Astrocyte (in vitro differentiated cells and primary cell): ENCODE measurements at regions not wholly inside any gene's neighbourhood (a gene's known extent, or its start where the extent isn't known, plus 50 kb on each side); places are given as distances from the start of the nearest gene placed in this dataset.

Experiments used
- DNase-seq: peaks from one replicate; pipeline ENCODE4 v3.0.0-alpha.2; 2010; ENCODE audit warnings: low read depth
- FAIRE-seq: peaks from 2 replicates; lab custom pipeline; 2011; peaks lifted over from hg19 to GRCh38; lab: Jason Lieb, UNC
- H2AFZ ChIP-seq: 2 replicates; pipeline ENCODE4 v1.6.0; 2012; ENCODE audit warnings: low read depth, low read length, inconsistent platforms
- H3K27ac ChIP-seq: 2 replicates; pipeline ENCODE4 v1.5.1; 2011; ENCODE audit warnings: low read depth, low read length, inconsistent platforms
- H3K27me3 ChIP-seq: 2 replicates; pipeline ENCODE4 v1.6.0; 2011; ENCODE audit warnings: low read length, inconsistent platforms; ENCODE audit not compliant: insufficient read depth
- H3K36me3 ChIP-seq: 2 replicates; pipeline ENCODE4 v1.5.1; 2011; ENCODE audit warnings: low read length, inconsistent platforms; ENCODE audit not compliant: insufficient read depth
- H3K4me1 ChIP-seq: 2 replicates; pipeline ENCODE4 v1.5.1; 2011; ENCODE audit warnings: low read length, inconsistent platforms; ENCODE audit not compliant: insufficient read depth
- H3K4me2 ChIP-seq: 2 replicates; pipeline ENCODE4 v1.6.0; 2012; ENCODE audit warnings: low read length, inconsistent platforms
- H3K4me3 ChIP-seq: 2 replicates; pipeline ENCODE4 v1.5.1; 2011; ENCODE audit warnings: low read depth, mild to moderate bottlenecking, low read length, inconsistent platforms; ENCODE audit not compliant: insufficient read depth
- H3K79me2 ChIP-seq: 2 replicates; pipeline ENCODE4 v1.6.0; 2012; ENCODE audit warnings: mild to moderate bottlenecking, low read length, inconsistent platforms; ENCODE audit not compliant: insufficient read depth
- H3K9ac ChIP-seq: 2 replicates; pipeline ENCODE4 v1.6.0; 2012; ENCODE audit warnings: mild to moderate bottlenecking, low read length, inconsistent platforms
- H3K9me3 ChIP-seq: 2 replicates; pipeline ENCODE4 v1.5.1; 2012; ENCODE audit warnings: low read depth, mild to moderate bottlenecking, low read length, inconsistent platforms; ENCODE audit not compliant: insufficient read depth
- H4K20me1 ChIP-seq: 2 replicates; pipeline ENCODE4 v1.6.0; 2012; ENCODE audit warnings: low read length, inconsistent platforms; ENCODE audit not compliant: insufficient read depth
- H3K27ac Mint-ChIP-seq: one replicate; pipeline ENCODE4 v1.8.0; 2021; ENCODE audit warnings: mild to moderate bottlenecking, mixed read lengths; ENCODE audit not compliant: unreplicated experiment
- H3K27me3 Mint-ChIP-seq: one replicate; pipeline ENCODE4 v1.8.0; 2021; ENCODE audit warnings: low read depth, mixed read lengths; ENCODE audit not compliant: unreplicated experiment
- H3K36me3 Mint-ChIP-seq: one replicate; pipeline ENCODE4 v1.8.0; 2021; ENCODE audit warnings: low read depth, mixed read lengths; ENCODE audit not compliant: unreplicated experiment
- H3K4me1 Mint-ChIP-seq: one replicate; pipeline ENCODE4 v1.8.0; 2021; ENCODE audit warnings: low read depth, mixed read lengths; ENCODE audit not compliant: unreplicated experiment
- H3K4me3 Mint-ChIP-seq: one replicate; pipeline ENCODE4 v1.8.0; 2021; ENCODE audit warnings: mild to moderate bottlenecking, moderate library complexity, mixed read lengths; ENCODE audit not compliant: unreplicated experiment
- H3K9me3 Mint-ChIP-seq: one replicate; pipeline ENCODE4 v1.8.0; 2021; ENCODE audit warnings: mild to moderate bottlenecking, mixed read lengths; ENCODE audit not compliant: unreplicated experiment
- EZH2 ChIP-seq: IDR thresholded peaks from 2 replicates; pipeline ENCODE4 v1.6.1; 2012; ENCODE audit warnings: mild to moderate bottlenecking, low read length, inconsistent platforms; ENCODE audit not compliant: insufficient read depth
- TF ChIP-seq, protein P1 (sequence below): IDR thresholded peaks from 2 replicates; pipeline ENCODE4 v1.5.1; 2011; ENCODE audit warnings: low read depth, mild to moderate bottlenecking, inconsistent platforms, low read length, moderate library complexity; ENCODE audit not compliant: insufficient read depth

DNA sequence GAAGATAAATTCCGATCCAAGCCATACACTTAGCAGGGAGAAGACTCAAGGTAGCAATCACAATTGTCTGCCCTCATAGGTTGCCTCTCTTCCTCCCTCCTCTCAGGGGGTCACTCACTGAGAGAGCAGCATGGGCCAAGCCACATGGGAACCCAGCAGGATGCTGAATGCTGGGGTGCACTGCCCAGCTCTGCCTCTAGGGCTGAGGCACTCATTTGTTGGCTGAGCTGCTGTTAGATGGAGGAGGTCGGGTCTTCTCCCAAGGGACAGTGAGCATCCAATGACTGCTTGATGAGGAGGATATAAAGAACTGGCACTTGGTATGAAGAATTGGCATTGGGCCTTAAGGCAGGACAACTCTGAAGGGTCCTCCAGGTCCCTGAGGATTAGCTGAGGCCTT, 418.8 kb downstream of the SIPA1L2 start:
- Histone ChIP-seq H4K20me1 (no peaks in the 10 kb centered on the region), H3K4me3 (no peak overlapping the region), H3K36me3 (no peaks in the 10 kb centered on the region), H3K27me3 (no peaks in the 10 kb centered on the region), H3K4me1 (no peaks in the 10 kb centered on the region), H3K9me3 (no peaks in the 10 kb centered on the region), H3K9ac (no peak overlapping the region), H3K79me2 (no peaks in the 10 kb centered on the region), H3K4me2 (no peak overlapping the region), H3K27ac (no peak overlapping the region), H2AFZ (no peak overlapping the region)
- FAIRE-seq = no peak
- no peak overlapping the region for H3K4me3 Mint-ChIP-seq
- H3K4me1 Mint-ChIP-seq = peaks cover 8% of the 10 kb centered on the region
- H3K9me3 Mint-ChIP-seq = no peaks in the 10 kb centered on the region
- H3K27ac Mint-ChIP-seq = no peak overlapping the region
- DNase-seq = no peak
- H3K27me3 Mint-ChIP-seq = peaks cover 2% of the 10 kb centered on the region
- TF ChIP-seq, protein P1, sequence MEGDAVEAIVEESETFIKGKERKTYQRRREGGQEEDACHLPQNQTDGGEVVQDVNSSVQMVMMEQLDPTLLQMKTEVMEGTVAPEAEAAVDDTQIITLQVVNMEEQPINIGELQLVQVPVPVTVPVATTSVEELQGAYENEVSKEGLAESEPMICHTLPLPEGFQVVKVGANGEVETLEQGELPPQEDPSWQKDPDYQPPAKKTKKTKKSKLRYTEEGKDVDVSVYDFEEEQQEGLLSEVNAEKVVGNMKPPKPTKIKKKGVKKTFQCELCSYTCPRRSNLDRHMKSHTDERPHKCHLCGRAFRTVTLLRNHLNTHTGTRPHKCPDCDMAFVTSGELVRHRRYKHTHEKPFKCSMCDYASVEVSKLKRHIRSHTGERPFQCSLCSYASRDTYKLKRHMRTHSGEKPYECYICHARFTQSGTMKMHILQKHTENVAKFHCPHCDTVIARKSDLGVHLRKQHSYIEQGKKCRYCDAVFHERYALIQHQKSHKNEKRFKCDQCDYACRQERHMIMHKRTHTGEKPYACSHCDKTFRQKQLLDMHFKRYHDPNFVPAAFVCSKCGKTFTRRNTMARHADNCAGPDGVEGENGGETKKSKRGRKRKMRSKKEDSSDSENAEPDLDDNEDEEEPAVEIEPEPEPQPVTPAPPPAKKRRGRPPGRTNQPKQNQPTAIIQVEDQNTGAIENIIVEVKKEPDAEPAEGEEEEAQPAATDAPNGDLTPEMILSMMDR = peak; percentile 12
- TF ChIP-seq EZH2 = no peak
- no peaks in the 10 kb centered on the region for H3K36me3 Mint-ChIP-seq

DNA sequence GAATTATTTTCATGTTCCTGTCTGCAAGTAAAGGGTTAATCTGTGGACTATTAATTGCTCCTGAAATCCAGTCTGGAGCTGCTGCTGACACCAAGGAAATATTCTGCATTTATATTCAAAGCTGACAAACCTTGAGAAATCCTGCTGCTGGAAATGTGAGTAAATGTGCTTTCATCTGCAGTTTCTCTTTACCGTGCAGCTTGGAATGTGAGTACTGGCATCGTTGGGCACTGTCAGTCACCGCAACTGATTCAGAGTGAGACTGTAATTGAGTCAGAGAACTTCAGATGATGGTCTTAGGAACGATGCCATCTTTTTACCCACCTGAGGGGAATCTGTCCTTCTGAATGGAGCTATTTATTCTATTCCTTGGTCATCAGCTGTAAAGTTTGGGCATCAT, 420.6 kb downstream of the SIPA1L2 start:
- H3K27ac Mint-ChIP-seq = no peak overlapping the region
- Histone ChIP-seq H3K9me3 (no peaks in the 10 kb centered on the region), H3K4me1 (no peaks in the 10 kb centered on the region), H3K79me2 (no peaks in the 10 kb centered on the region), H2AFZ (no peak overlapping the region), H3K27me3 (no peaks in the 10 kb centered on the region), H3K36me3 (no peaks in the 10 kb centered on the region), H4K20me1 (no peaks in the 10 kb centered on the region), H3K4me2 (no peak overlapping the region), H3K27ac (no peak overlapping the region), H3K4me3 (no peak overlapping the region), H3K9ac (no peak overlapping the region)
- H3K27me3 Mint-ChIP-seq = peaks cover 2% of the 10 kb centered on the region
- TF ChIP-seq, protein P1 = no peak
- no peak for TF ChIP-seq EZH2
- FAIRE-seq = no peak
- no peak overlapping the region for H3K4me3 Mint-ChIP-seq
- no peaks in the 10 kb centered on the region for H3K9me3 Mint-ChIP-seq
- peaks cover 8% of the 10 kb centered on the region for H3K4me1 Mint-ChIP-seq
- DNase-seq = no peak
- no peaks in the 10 kb centered on the region for H3K36me3 Mint-ChIP-seq

DNA sequence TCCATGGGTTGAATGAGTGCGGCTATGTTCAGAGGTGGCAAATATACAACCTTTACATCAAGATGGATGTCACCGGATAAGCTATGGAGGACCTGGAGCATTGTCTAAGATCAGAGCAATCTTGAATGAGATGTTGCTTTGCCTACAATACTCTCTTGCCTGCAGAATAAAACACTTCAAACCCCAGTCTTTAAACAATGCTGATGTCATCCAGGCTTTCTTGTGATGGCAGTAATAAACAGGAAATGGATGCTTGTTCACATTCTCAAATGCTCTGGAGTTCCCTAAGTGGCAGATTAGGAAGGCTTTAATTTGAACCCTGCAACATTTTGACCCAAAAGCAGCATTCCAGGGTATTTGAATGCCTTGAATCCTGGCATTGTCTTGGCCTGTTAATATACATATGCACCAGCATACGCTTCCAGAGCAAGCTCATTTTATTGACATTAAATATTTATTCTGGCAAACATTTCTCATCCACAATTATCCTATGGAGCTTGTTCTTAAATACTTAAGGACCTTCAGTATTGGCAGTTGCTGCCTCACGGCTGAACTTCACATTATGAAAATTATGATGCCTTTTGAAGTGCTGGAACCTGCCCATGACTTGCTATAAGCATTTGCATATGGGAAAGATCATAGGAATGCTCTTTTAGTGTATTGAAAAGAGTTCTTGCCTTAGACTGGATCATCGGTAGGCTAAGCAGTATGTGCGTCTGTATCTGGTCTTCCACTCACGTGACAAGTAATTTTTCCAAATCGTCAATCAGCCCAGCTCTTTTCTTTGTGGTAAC, 422.7 kb downstream of the SIPA1L2 start:
- H3K4me1 ChIP-seq = no peaks in the 10 kb centered on the region
- Mint-ChIP-seq H3K27me3 (peaks cover 2% of the 10 kb centered on the region), H3K9me3 (no peaks in the 10 kb centered on the region), H3K27ac (no peak overlapping the region), H3K36me3 (no peaks in the 10 kb centered on the region), H3K4me1 (peaks cover under 1% of the 10 kb centered on the region), H3K4me3 (no peak overlapping the region)
- no peak overlapping the region for H3K4me2 ChIP-seq
- no peaks in the 10 kb centered on the region for H3K36me3 ChIP-seq
- no peaks in the 10 kb centered on the region for H4K20me1 ChIP-seq
- no peak overlapping the region for H3K4me3 ChIP-seq
- no peaks in the 10 kb centered on the region for H3K27me3 ChIP-seq
- TF ChIP-seq, protein P1 = no peak
- no peak for TF ChIP-seq EZH2
- DNase-seq (no peak), FAIRE-seq (no peak)
- no peaks in the 10 kb centered on the region for H3K79me2 ChIP-seq
- no peaks in the 10 kb centered on the region for H3K9me3 ChIP-seq
- H2AFZ ChIP-seq = no peak overlapping the region
- no peak overlapping the region for H3K27ac ChIP-seq
- no peak overlapping the region for H3K9ac ChIP-seq
